NCI-H2171 treated with DMSO at 0.1 percent for 48 hours (cell line): ENCODE measurements at regions not wholly inside any gene's neighbourhood (a gene's known extent, or its start where the extent isn't known, plus 50 kb on each side); places are given as distances from the start of the nearest gene placed in this dataset.
"Not testable (repeated sequence)": the region's sequence is repeated elsewhere in the genome, so short reads cannot be mapped to it uniquely, and the experiment has no call there.

Experiments
- DNase-seq: peaks from one replicate; lab custom pipeline; 2025; lab: John Stamatoyannopoulos, UW

DNA sequence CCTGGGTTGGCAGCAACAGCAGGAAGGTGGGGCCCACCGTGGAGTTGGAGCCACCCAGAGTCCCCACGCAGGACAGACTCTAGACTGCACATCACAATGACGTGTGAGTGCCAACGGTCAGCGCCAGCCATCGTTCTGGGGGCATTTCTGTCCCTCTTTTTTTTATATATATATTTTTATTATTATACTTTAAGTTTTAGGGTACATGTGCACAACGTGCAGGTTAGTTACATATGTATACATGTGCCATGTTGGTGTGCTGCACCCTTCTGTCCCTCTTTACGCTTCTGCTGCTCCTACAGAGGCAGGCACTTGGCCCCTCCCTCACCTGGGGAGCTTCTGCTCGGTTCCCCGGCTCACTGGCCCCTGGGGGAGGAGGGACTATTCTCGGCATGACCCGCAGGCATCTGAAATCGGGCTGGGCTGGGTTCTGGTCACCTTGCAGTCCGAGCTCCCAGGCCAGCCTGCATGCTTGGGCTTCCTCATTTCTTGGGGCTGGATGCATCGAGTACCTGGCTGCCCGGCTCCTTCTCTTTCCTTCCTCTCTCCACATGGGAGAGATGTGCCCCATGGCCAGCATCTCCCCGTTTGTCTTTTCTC lies 787.4 kb downstream of the TBC1D22A start:
- no peak for DNase-seq

- no peak for DNase-seq
Measured at GRCh38 chr22:47548953-47549740, 786.7 kb downstream of the TBC1D22A start.

GRCh38 chr22:47547881-47548650 lies 785.6 kb downstream of the TBC1D22A start:
- DNase-seq: no peak

DNA sequence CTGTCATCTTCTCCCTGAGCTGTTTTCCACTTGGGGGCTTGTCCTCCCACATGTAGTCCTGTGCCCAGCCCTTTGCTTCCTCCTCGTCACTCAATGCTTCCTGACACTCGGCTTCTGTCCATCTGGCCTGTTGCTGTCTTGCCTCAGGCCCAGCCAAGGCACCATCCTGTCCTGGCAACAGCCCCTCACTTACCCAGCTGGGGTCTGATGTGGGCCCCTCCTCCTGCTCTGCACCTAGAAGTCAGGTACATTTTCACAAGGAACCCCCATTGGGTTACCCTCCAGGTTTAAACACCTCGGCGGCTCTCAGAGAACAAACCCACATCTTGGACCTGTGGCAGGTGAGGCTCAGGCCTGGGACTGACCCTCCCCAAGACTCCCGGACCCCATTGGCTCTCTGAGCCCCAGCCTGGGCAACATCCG lies 784.8 kb downstream of the TBC1D22A start:
- no peak for DNase-seq

DNA sequence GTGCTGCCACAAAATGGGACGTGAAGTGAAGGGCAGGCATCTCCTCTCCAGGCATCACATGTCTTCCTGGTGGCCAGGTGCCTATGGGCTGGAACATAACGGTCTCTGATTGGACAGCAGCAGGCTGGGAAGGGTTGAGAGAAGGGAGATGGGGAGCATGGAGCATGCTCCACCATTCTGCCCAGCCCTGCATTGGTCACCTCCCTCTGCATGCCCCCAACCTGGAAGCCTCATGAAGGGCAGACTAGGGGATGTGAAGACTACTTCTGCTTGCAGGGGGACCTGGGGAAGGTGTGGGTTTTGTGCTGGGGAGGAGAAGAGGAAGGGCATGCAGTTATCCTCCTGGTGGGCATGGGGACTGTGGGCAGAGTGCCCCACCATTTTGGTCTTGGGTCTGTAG lies 782.2 kb downstream of the TBC1D22A start:
- DNase-seq: no peak

DNA sequence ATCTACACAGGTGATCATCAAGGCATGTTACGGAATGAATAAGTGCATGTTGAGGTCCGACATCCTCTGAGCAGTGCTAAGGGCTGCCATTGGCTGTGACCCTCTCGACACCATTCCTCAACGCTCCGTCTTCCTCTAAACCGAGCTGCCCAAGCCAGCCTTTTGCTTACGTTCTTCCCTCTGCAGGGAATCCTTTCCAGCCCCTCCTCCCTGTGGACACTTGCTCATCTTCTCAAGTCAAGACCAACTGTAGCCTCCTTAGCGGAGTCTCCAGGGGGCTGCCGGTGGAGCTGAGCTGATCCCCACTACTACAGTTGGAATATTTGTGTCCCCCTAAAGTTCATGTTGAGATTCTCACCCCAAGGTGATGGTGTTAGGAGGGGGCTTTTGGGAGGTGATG lies 781.0 kb downstream of the TBC1D22A start:
- DNase-seq: no peak

DNA sequence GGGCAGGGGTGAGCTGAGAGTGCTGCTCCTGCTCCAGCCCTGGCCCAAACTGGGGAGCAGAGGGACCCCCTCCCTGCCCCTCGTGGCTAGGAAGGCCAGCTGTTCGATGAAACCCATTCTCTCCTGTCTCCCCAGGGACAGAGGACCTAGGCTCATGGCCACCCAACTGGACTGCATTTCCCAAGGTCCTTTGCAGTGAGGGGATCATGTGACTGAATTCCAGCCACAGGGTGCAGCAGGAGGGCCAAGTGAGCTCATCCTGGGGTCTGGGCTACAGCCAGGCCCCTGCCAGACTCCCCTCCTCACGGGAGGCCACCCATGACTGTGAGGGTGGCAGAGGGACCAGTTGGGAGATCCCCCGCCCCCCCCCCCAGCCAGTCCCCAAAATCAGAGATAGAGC lies 777.6 kb downstream of the TBC1D22A start:
- peak; percentile 40 for DNase-seq

- no peak for DNase-seq
Measured at GRCh38 chr22:47539374-47539773, 776.9 kb downstream of the TBC1D22A start.

DNA sequence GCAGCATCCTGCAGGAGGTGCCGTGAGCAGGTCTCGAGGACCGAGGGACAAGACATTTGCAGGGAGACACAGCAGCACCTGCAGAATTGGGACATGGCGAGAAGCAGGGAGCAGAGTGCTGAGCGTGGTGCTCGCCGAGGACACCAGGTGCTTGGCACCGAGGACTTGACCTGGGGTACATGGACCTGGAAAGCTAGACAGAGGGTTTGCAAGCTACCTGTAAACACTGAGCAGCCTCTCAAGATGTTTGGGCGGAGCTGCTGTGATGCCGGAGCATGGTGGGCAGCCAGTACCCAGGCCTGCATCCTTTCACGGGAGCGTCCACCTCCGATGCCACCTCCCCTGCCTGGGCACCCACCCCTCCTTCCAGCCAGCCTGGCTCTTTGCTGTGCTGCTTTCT lies 773.2 kb downstream of the TBC1D22A start:
- DNase-seq: no peak

DNA sequence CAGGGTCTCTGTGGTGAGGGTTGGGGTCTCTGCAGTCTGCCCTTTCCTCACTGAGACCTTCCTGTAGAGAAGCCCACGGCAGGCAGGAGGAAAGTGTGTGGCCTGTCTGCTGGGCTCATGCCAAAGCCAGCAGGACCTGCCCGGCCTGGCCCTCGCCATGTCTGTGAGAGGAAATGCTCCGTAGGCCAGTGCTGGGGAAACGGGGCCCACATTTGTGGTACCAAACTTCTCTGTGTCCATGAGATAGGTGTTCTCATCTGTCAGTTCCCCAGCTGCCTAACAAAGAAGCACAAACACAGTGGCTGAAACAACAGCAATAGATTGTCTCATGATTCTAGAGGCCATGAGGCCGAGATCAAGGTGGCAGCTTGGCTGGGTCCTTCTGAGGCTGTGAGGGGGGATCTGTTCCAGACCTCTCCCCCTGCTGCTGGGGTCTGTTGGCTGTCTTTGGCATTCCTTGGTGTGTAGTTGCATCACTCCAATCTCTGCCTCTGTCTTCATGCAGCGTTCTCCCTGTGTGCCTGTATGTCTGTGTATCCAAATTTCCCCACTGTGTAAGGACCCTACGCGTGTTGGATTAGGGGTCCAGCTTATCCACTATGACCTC lies 772.5 kb downstream of the TBC1D22A start:
- DNase-seq: no peak

DNA sequence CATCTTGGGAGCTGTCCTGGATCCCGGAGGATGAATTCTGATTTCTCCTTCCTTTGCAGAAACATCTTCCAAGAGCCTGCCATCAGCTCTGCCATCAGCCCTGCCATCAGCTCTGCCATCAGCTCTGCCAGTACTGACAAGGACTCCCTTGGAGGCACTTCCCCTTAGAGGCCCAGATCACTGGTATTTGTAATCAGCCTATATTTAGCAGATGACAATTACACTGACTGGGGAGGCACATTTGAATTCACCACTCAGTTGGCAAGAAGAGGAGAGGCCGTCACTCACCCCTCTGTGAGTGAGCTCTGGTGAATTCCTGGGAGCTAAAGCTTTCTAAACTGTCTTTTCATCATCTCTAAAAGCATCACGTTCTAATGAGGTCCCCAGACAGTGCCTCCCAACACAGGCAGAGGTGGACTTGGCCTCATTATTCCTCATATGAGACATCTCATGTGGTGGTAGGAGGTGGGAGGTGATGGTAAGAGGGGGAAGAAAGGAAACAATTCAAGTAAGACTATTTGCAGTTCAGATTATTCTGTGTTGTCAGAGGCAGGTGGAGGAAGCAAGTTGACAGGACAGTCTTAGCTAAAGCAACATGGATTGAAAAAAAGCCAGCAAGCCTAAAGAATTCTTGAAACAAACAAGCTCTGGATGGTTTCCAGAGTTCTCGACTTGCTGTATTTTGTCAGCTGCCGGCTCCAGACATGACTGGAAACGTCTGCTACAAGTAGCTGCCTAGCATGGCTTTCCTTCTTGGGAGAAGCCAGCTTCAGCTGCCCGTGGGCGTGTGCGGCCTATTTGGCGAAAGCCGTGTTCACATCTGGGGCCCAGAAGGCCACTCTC lies 771.7 kb downstream of the TBC1D22A start:
- no peak for DNase-seq

DNA sequence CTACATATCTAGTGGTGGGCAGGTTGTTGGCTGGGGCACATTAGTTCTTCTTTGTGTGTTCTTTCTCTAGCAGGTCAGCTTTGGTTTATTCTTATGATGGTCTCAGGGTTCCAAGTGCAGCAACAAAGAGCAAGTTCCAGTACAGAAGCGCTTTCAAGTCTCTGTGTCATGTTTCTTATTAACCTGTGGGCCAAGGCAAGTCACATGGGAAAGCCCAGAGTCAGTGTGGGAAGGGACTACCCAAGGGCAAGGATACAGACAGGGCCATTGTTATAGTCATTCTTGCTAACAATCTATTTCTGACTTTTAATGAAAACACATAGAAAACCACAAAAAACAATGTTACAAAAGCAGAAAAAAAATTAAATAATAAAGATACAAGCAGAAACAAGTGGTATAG lies 754.6 kb downstream of the TBC1D22A start:
- DNase-seq: no peak

DNA sequence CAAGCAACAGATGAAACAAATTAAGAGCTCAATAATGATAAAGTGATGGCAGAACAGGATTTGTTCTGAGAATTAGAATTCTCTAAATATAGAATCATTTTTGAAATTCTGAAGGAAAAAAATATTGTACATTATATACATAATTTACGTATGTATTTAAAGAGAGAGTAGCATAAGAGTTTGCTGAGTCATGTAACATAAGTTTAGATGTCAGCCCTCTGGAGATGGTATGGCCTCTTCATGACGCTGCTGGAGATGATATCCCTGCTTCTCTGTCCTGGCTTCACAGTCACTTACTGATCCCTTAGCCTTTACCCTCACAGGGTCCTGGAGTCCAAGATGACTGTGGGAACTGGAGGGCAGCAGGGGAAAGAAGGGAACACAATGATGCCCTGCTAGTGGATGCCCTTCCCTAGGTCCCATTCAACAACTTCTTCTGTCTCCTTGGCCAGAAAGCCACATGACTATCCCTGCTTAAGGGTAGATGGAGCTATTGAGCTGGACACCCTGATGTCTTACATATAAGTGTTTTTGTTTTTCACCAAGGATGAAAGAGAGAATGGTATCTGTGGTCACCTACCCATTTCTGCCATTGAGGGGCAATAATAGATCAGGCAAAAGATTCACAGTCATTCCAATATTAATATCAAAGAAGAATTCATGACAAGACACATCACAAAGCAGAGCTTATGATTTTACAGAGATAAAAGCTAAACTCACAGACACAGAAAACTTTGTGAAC lies 753.1 kb downstream of the TBC1D22A start:
- peak; percentile 12 for DNase-seq

DNA sequence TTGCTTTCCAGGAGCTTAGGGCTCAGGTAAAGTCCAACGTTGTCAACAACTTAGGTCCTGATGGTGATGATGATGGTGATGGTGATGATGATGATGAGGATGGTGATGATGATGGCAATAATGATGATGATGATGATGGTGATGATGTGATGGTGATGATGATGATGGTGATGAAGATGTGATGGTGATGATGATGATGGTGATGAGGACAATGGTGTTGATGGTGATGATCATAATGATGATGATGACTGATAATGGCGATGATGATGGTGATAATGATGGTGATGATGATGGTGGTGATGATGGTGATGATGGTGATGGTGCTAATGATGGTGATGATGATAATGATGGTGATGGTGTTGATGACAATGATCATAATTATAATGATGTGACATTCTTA lies 750.2 kb downstream of the TBC1D22A start:
- no peak for DNase-seq

DNA sequence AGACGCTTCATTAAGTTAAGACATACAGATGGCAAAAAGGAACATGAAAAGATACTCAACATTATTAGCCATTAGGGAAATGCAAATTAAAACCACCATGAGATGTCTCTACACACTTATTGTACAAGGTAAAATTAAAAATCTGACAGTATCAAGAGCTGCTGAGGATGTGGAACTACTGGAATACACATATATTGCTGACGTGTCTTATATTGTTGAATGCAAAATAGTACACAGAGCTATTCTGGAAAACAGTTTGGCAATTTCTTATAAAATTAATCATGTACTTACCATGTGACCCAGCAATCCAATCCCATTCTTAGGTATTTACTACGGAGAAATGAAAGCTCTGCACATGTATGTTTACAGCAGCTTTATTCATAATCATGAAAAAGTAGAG lies 742.5 kb downstream of the TBC1D22A start:
- no peak for DNase-seq

- DNase-seq: no peak
Measured at GRCh38 chr22:47498969-47499495, 736.6 kb downstream of the TBC1D22A start.

DNA sequence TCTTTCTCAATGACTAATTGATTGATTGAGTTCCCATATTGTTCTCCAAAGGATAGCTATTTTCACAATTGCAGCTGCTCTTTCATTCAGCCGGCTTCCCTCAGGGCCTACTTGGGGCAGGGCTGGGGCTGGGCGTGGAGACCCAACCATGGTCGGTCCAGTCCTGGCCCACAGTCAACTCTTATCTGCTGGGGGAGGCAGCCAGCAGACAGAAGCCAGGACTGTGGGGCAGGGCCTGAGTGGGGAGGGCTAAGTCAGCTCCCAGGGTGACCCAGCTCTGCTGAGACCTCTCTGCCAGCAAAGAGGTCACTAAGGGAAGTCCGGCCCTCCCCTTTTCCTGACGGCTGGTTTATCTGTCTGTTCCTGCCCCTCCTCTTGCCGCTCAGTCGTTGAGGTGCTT lies 735.2 kb downstream of the TBC1D22A start:
- no peak for DNase-seq

- no peak for DNase-seq
Measured at GRCh38 chr22:47495110-47495509, 732.7 kb downstream of the TBC1D22A start.

DNA sequence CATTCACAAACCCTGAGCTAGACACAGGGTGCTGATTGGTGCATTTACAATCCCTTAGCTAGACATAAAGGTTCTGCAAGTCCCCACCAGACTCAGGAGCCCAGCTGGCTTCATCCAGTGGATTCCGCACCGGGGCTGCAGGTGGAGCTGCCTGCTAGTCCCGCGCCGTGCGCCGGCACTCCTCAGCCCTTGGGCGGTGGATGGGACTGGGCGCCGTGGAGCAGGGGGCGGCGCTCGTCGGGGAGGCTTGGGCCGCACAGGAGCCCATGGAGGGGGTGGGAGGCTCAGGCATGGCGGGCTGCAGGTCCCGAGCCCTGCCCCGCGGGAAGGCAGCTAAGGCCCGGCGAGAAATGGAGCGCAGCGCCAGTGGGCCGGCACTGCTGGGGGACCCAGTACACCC lies 725.7 kb downstream of the TBC1D22A start:
- DNase-seq: not testable (repeated sequence)

DNA sequence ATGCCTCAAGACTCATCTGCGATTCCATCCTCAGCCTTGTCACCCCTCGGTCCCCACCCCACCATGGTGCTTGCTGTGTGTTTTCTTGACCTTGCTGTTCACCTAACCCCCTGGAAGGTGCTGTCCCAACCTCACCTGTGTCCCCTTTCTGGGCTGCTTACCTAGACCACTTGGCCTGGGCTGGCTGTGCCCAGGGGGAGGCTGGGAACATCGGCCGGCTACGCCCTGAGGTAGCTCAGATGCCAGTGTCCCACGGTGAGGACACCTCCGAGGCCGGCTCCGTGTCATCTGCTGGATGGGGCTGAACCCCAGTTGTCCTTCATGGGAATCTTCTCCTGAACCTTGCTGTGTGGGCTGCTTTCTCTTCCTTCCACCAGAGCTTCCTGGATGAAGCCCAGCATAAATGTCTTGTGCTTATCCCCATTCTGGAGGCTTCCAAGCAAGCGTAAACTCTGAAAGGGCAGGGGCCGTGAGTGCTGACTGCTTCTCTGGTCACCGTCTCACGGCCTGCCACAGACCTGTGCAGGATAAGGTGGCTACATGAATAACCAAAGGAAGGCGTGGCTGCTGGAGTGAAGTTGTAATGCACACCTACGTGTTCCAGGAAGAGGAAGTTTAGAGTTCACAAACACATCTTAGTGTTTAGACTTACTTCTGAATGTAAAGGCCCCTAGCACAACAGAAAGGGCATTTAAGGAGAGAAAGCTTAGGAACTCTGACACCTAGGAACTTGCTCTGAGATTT lies 724.3 kb downstream of the TBC1D22A start:
- no peak for DNase-seq
